GM04503 (cell line): ENCODE measurements at regions not wholly inside any gene's neighbourhood (a gene's known extent, or its start where the extent isn't known, plus 50 kb on each side); places are given as distances from the start of the nearest gene placed in this dataset.
A peak's percentile ranks its signal among the peaks of the same experiment; 100 is the strongest.

Experiments
- DNase-seq: peaks from one replicate; pipeline ENCODE4 v3.0.0-alpha.2; 2012; ENCODE audit warnings: low read depth

DNA sequence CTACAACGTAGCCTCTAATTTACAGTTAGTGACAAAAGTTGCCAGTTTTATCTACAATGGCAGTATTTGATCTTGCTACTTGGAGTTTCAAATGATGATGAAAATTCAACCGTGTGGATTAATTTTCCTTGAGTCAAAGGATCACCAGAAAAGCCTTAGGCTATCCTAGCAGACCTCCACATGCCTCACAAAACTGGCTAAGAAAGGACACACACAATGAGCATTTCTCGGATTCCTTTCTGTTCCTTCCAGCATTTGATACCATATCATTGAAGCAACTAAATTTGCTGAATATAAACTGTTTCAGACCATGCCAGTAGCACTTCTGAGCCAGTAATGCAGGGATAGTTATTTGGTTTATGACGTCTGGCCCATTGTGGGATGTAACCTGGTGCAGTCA lies 587.4 kb upstream of the MDFIC2 start:
- DNase-seq = no peak

DNA sequence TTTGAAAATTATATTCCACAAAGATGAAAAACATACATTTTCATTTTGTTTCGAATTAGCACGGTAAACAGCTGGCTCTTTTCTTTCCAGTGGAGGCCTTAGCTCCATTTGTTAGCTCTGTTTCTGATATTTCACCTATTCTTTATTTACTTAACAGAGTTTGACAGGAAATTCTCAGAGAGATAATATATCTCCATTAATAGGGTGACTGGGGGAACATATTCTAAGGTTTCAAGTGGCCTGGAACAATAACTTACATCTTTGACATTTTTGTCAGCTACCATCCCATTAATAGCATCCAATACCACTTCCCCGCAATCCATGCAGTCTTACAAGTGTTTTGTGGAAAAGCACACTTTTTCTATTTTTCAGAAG lies 577.6 kb upstream of the MDFIC2 start:
- no peak for DNase-seq

DNA sequence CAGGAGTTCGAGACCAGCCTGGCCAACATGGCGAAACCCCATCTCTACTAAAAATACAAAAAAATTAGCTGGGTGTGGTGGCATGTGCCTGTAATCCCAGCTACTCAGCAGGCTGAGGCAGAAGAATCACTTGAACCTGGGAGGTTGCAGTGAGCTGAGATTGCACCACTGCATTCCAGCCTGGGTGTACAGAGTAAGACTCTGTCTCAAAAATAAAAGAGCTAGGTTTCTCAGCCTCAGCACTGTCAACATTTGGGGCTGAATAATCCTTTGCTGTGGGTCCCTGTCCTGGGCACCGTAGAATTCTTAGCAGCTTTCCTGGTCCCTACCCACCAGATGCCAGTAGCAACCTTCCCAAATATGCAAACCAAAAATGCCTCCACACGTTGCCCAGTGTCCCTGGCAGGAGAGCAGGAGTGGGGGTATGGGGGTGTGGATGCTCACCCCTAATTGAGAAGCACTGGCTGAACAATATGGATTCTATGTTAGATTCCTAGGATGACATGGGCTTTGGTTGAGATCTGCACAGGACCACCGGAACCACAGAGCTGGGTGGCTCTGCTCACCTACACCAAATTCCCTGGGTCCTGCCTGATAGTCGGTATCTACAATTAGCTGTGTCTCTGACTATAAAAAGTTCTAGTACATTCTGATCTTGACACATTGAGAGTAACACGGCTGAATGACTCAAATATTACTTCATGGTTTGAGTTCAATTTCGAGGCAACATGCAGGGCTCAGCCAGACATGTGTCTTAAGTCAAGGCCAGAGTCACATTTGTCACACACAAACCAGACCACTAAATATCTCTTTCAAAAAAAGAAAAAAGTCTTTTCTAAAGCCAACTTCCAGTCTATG lies 577.0 kb upstream of the MDFIC2 start:
- no peak for DNase-seq

DNA sequence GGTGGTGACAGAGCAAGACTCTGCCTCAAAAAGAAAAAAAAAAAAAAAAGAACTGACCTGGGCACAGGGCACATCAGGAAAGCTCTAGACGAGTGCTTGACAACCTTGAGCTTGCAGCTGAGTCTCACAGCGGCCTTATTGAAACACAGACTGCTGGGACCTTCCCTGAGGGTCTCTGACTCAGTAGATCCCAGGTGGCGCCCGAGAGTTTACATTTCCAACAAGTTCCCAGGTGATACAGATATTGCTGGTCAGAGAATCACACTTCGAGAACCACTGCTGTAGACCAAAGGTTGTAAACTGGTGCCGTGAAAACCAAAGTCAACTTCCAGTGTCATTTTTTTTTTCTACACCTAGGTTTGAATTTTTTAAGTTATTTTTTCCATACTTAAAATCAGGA lies 573.2 kb upstream of the MDFIC2 start:
- DNase-seq = no peak

DNA sequence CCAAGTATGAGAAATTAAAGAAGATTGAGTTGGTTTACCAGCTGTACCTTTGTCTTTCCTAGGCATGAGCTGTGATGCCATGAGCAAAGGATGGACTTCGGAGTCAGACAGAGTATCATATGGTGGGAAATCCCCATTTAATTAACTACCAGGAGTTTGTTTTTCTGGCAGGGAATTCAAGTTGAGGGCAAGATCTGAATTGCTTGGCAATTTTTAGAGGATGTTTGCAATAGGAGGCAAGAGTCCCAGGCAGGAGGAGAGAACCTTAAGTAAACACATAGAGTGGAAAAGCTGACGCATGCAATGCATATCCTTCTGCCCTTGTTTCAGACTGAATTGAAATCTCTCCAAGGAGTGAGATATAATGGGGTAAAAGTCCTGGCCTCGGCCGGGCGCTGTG lies 569.7 kb upstream of the MDFIC2 start:
- no peak for DNase-seq

DNA sequence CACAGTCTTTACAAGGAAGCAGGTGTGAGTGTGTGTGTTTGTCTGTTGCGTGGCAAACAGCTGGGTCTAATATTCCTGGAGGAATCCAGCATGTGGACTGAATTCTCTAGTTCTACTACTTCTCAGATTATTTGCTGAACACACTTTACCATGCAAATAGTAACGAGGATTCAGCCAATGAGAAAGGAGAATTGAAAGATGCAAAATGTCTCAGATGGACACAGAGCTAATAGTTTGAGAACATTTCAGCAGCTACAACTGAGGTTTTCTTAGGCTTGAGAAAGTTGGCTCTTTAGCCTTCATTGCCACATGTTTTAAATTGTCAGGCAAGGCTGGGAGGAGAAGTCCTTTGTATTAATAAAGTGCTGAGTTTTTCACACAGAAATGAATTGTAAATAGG lies 568.0 kb upstream of the MDFIC2 start:
- no peak for DNase-seq

DNA sequence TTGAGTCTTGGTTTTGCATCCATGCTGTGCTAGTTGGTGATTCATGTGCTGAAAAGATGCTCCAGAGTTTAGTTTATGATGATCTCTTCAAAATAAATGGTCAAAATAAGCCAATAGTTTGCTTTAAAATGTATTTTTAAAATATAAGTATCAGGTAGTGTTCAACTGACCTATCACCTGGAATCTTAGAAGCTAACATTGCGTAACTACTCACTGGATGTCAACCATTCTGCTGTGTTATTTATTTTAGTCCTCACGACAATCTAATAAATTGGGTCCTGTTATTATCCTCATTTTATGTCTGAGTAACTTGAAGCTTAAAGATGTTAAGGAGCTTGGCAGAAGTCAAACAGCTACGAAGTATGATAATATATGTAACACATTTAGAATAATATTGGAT lies 563.7 kb upstream of the MDFIC2 start:
- no peak for DNase-seq

DNA sequence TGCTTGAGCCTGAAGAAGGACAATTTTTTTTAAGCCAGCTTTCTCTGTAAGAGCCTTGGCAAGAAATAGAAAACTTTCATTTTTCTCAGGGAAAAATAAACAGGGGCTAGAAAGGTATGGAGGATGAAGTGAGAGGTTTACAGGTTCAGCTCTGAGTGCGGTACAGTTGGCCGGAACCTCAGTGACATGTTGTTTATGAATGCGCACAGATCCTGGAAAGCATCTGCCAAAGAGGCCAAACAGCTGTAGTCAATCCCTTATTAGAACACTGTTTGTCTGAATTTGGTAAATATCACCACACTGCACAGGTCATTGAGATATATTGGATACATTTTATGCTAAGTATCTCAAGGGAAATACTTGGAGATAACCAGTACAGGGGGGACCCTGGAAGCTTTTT lies 561.8 kb upstream of the MDFIC2 start:
- DNase-seq = no peak

DNA sequence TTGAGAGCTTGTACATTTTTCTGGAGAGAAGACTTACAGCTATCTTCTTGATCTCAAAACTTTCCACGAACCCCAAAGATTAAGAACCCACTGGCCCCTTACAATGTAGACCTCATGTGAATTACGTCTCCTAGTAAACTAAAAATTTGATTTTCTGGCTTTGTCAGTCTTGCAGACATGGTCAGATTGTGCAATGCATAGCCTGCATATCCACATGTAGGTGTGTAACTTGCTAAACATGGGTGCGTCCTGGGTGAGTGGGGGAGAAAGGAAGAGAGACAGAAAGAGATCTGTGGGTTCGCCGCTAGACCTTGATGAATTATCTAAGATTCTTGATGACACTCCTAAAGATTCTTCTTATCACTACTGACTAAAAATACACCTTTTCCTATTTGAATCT lies 561.2 kb upstream of the MDFIC2 start:
- DNase-seq = no peak

DNA sequence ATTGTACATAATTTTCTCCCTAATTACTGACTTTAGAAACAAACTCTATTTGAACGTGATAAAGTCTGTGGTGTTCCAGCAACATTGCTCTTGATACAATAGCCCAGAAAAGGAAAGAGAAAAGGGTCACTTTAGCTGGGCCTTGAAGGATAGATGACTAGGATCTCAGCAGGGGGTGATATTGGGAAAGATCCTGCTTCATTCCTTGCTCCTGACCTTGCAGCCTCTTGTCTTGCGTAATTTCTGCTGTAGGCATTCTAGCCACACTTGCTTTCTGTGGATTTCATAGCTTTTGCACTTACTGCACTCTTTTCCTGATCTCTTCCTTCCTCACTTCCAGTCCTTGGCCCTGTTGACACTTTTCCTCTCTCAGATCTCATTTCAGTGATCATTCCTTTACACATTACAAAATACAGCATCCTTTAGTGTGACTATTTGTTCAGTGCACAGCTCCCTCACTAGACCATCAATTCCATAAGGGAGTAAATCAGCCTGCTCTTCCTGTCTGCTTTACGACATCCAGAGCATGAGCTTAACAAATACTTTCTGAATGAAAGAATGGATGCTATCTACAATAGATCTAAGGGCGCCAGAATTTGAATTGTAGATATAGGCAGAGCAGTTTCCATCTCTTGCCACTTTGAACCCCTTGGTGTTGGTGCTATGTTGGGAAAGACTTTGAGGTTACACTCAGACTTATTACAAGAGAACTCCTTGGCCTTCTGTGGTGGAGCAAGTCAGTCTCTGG lies 559.6 kb upstream of the MDFIC2 start:
- DNase-seq = peak; percentile 72

DNA sequence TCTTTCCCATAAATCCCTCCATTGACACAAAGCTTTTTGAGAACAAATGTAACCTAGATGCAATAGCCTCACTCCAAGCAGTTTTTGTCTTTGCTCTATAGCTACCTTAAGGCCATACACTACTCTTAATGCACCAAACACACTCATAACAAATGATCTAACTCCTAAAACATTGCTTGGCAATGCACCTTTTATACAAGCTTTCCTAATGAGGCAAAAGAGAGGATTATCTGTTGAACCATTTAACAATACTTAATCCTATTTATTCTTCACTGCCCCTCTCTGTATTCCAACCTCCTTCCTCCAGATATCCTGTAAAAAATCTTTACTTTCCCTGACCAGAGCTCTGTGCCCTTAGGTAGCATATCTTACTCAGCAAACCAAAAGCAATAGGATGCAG lies 558.1 kb upstream of the MDFIC2 start:
- DNase-seq = no peak

DNA sequence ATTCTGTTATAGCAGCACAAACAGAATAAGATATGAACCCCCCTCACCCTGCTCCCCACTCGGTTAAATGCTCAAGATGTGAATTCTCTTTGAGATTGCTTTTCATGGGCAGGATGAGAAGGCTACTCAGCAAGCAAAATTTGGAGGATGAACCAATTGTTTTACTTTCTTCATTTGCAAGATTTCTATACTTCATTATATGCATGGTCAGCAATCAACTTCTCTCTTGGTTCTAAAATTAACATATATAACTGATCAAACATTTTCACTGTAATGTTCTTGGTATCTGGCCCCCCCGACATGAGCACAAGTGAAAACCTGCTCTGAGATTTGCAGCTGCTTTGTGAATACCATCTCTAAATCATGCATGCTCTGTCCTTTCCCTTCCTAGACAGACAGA lies 556.1 kb upstream of the MDFIC2 start:
- no peak for DNase-seq

DNA sequence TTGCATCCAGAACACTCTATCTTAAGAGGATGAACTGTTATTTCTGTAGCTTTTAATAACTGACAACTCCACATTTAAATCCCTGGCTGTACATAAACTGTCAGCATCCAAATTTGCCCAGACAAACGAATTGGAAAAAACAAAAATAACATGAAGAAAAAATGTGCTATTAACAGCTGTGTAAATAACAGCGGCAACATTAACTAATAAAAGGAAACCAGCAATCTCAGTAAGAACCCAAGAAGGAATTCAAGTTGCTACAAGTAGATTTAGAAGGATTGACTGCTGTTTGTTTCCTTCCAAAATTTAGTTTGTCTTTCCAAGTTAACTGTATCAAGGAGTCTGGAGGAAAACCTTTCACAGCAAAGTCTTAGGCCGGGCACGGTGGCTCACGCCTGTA lies 550.6 kb upstream of the MDFIC2 start:
- DNase-seq = no peak

DNA sequence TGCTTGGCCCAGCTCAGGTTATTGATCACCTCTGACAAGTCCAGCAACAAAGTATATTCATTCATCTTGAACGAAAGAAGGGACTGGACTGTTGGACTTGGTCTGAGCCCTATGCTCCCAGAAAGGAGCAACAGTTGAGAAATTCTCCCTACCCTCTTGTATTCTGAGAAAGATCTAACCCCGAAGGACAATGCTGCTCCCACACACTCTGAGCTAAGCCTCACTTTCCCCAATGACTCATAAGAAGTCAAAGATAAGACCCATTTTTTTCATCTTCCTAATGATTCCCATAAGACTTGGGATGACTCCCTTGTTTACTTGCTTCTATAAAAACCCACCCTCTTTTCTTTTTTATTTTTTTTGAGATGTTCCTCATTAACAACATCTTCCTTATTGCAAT lies 549.4 kb upstream of the MDFIC2 start:
- no peak for DNase-seq

DNA sequence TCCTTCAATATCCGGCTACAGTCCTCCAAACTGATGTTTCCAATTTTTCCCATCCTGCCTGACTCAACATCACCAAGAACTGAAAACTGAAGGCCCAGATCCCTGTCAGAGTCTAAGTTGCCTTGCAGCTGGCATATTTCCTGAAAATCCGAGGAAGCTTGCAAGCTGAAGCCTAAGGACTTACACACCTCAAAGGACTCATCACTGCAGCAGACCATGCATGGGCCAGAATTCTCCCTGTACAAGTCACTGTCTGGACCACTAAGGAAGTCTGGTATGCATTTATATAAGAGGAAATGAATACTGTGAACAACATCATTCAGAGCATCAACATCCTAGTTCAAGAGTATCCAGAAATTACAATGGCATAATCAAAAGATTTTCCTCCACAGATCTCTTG lies 548.8 kb upstream of the MDFIC2 start:
- no peak for DNase-seq

DNA sequence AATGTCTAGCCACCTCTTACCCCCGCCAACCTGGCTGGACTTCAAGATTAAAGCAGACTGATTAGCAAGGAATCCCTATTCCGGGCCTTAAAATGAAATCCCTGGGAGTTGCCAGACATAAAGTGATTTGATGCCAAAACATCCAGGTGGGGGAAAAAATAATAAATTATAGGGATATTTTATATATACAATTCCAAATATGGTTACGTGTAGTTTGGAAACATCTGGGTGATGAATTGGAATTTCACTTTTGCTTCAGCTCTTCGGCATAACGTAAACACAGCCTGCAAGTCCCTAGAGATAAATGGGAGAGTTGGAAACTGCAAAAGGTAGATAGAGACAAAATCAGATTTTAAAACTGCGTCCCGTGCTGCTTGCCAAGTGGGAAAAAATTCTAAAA lies 545.5 kb upstream of the MDFIC2 start:
- no peak for DNase-seq

DNA sequence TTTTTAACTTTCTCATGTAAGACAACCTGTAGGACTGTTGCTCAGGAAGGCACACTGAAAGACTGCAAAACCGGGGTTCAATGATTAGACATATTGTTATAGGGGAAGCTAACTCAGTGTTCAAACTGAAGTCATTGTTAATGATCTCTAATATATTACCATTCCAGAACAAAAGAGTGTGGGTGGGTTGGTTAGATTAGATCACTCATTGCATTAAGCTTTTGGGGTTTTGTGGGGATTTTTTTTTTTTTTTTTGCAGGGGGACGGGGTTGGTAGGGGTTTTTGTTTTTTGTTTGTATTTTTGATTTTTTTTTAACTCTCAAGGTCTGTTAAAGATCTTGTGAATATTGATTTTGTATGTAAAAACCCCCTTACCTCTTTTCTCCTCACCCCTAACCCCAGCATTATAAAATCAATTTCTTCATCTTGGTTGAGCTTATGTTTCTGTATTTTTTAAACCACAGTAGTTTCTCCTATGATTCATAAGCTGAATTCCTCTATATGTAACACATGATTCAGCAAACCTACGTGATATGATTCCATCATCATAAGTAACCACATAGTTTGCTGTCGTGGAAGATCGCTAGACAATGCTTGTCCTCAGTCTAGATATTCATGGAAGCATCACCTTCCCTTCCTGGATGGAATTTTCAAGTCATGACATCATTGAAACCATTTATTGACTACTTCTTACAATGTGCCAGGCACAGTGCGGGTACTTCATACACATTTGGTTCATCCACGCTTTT lies 544.1 kb upstream of the MDFIC2 start:
- DNase-seq = no peak

DNA sequence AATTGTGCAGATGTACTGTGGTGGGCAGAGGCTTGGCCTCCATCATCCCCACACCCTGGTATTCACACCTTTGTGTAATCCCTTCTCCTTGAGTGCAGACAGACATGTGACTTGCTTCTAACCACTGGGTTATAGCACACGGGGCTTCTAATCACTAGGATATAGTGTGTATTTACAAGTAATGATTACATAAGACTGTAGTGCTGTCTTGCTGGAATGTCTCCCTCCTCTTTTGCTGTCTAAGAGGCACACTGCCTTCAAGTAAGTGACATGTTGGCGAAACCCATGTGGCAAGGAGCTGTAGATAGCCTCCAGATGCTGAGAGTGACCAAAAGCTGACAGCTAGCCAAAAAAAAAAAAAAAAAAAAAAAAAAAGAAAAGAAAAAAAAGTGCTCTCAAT lies 542.7 kb upstream of the MDFIC2 start:
- no peak for DNase-seq

DNA sequence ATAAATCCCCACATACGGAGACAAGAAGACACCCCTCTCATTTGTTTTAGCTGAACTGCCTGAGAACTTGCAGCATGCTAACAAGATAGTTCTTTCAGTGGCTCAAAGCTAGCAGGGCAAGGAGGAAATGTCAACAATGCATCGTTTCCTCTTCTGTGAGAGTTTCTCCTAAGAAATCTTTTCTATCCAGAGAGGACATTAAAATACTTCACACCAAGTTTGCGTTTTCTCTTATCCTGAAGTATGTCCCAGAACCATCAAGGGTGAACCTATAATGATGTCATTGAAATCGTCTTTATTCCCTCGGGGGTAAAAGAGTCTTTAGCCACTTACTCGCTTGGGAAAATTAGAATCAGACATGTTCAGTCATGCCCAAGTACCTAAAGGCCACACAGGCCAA lies 541.7 kb upstream of the MDFIC2 start:
- no peak for DNase-seq

DNA sequence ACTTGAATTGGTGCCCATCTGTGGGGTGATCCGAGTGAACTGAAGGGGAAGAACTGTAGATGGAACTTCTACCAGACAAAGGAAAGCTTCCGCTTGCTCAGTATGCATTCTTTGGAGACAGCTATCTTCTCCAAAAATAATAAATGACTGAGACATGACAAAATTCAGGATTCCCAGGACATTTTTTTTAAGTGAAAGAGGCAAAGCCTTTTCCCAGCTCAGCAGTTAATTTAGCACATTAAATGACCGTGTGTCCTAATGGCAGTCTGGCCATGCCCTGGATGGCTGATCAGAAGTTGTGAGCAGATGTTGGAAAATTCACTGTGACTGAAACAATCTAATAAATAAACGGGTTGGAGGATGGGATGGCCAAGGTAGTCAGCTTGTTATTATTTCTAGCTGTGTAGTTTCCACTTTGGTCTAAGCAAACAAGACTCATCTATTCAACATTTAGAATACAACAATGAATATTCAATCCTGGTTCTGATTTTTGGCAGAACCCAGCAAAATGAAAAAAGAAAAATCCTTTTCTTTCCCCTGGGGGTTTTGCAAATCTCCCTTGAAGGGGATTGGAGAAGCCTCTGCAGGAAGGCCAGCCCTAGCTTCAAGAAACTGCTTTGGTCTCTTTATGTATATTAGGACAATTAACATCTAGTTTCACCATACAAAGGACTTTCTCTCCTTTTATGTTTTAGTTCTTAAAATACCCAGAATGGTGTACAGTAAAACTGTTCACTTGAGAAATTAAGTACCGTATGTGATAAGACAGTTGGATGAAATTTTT lies 540.9 kb upstream of the MDFIC2 start:
- DNase-seq = no peak

DNA sequence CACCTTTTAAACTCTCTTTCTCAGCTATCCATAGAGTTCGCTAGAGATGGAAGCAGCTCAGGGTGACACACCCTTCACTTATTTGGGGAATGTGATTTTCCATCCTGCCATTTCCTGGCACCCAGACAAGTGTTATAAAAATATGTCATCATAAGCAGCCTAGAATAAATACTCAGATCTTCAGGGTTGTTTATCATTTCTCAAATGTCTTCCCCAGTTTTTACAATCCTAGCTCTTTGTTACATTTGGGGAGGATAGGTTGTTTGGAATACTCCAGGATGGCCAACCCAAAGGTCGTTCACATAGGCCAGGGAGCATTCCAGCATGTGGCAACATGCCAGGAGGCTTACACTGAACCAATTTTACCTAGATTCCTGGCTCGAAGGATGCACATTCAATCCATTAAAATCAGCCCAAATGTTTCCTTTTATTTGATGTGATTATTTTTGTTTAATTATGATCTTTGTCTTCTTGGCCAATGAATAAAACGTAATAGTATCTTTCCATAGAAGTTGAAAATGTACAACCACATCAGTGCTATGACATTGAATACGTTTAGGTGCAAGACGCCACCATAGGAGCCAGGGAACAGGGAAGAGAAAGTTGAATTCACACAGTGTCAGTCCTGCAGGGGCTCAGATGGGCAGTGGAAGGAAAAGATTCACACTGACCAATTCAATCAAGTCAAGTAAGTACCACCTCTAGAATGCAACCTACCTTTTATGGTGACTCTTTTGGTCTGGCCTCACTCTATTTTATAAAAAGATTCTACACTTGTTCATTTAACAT lies 537.7 kb upstream of the MDFIC2 start:
- DNase-seq = peak; percentile 79
